HEK293T (cell line): ENCODE measurements at regions not wholly inside any gene's neighbourhood (a gene's known extent, or its start where the extent isn't known, plus 50 kb on each side); places are given as distances from the start of the nearest gene placed in this dataset.

ENCODE experiments used
- CTCF ChIA-PET: fragments of 350-600 bp; formaldehyde crosslinking; extraction: SDS; loops from one replicate; lab custom pipeline; 2021; ENCODE audit warnings: antibody characterized with exemption, inconsistent platforms; lab: Yijun Ruan, JAX
- POLR2A ChIA-PET: fragments of 350-600 bp; formaldehyde crosslinking; extraction: SDS; loops from one replicate; lab custom pipeline; 2020; ENCODE audit warnings: antibody characterized with exemption, inconsistent platforms; lab: Yijun Ruan, JAX
- DNase-seq: peaks from one replicate; pipeline ENCODE4 v3.0.0; 2012; ENCODE audit warnings: mixed read lengths; ENCODE audit errors: extremely low spot score
- ARNT ChIP-seq: fragments of 450-650 bp; IDR thresholded peaks from 2 replicates; pipeline ENCODE4 v1.6.1; 2017; ENCODE audit warnings: mild to moderate bottlenecking
- BHLHE40 ChIP-seq: fragments of 450-650 bp; IDR thresholded peaks from 2 replicates; pipeline ENCODE4 v1.6.1; 2016; ENCODE audit warnings: mild to moderate bottlenecking, moderate library complexity, borderline replicate concordance
- CTBP1 ChIP-seq: fragments of 450-650 bp; IDR thresholded peaks from 2 replicates; pipeline ENCODE4 v1.6.1; 2016; ENCODE audit warnings: borderline replicate concordance
- ELF4 ChIP-seq: fragments of 450-650 bp; IDR thresholded peaks from 2 replicates; pipeline ENCODE4 v1.6.1; 2017; ENCODE audit warnings: antibody characterized with exemption
- FOXA1 ChIP-seq: fragments of 450-650 bp; IDR thresholded peaks from 2 replicates; pipeline ENCODE4 v1.6.1; 2016; ENCODE audit warnings: mild to moderate bottlenecking
- FOXK2 ChIP-seq: fragments of 450-650 bp; IDR thresholded peaks from 2 replicates; pipeline ENCODE4 v1.6.1; 2016; ENCODE audit warnings: mild to moderate bottlenecking
- FOXM1 ChIP-seq: fragments of 450-650 bp; IDR thresholded peaks from 2 replicates; pipeline ENCODE4 v1.6.1; 2017; ENCODE audit warnings: mild to moderate bottlenecking, borderline replicate concordance
- HDGF ChIP-seq: fragments of 450-650 bp; IDR thresholded peaks from 2 replicates; pipeline ENCODE4 v1.6.1; 2017; ENCODE audit warnings: antibody characterized with exemption, borderline replicate concordance
- L3MBTL2 ChIP-seq: fragments of 450-650 bp; conservative IDR thresholded peaks from 2 replicates; pipeline ENCODE4 v1.6.1; 2016; ENCODE audit warnings: mild to moderate bottlenecking
- LEF1 ChIP-seq: fragments of 450-650 bp; IDR thresholded peaks from 2 replicates; pipeline ENCODE4 v1.6.1; 2017; ENCODE audit warnings: mild to moderate bottlenecking, borderline replicate concordance
- NFRKB ChIP-seq: fragments of 450-650 bp; IDR thresholded peaks from 2 replicates; pipeline ENCODE4 v1.6.1; 2016; ENCODE audit warnings: mild to moderate bottlenecking, moderate library complexity
- PKNOX1 ChIP-seq: fragments of 450-650 bp; IDR thresholded peaks from 2 replicates; pipeline ENCODE4 v1.6.1; 2016
- SP1 ChIP-seq: fragments of 450-650 bp; IDR thresholded peaks from 2 replicates; pipeline ENCODE4 v1.6.1; 2017
- SUZ12 ChIP-seq: fragments of 450-650 bp; IDR thresholded peaks from 2 replicates; pipeline ENCODE4 v1.6.1; 2016; ENCODE audit warnings: mild to moderate bottlenecking
- TARDBP ChIP-seq: fragments of 450-650 bp; IDR thresholded peaks from 2 replicates; pipeline ENCODE4 v1.6.1; 2016
- ZNF384 ChIP-seq: fragments of 450-650 bp; IDR thresholded peaks from 2 replicates; pipeline ENCODE4 v1.6.1; 2016

GRCh38 chr5:16013334-16014065 lies 166.1 kb downstream of the MARCHF11 start:
- no peak for DNase-seq
- POLR2A ChIA-PET, result no interaction called here
- TF ChIP-seq TARDBP (no peak), FOXA1 (no peak), ARNT (no peak), CTBP1 (no peak), BHLHE40 (no peak), FOXM1 (no peak), L3MBTL2 (no peak)
- CTCF ChIA-PET, result no interaction called here

- ChIA-PET POLR2A (no interaction called here), CTCF (no interaction called here)
- TF ChIP-seq TARDBP (no peak), FOXK2 (no peak), L3MBTL2 (no peak), NFRKB (no peak), SP1 (no peak), HDGF (no peak), BHLHE40 (no peak), FOXA1 (no peak), FOXM1 (no peak), ELF4 (no peak), ARNT (no peak), SUZ12 (no peak), CTBP1 (no peak)
- no peak for DNase-seq
Measured at GRCh38 chr5:16009256-16009655, 170.3 kb downstream of the MARCHF11 start.

- no peak for DNase-seq
- no peak for TF ChIP-seq L3MBTL2
- no peak for TF ChIP-seq NFRKB
- TF ChIP-seq ARNT, result no peak
- TF ChIP-seq TARDBP, result no peak
- no peak for TF ChIP-seq ELF4
- TF ChIP-seq SP1, result no peak
- TF ChIP-seq FOXM1, result no peak
- TF ChIP-seq SUZ12, result no peak
- no peak for TF ChIP-seq FOXA1
- no peak for TF ChIP-seq BHLHE40
- ChIA-PET POLR2A (no interaction called here), CTCF (no interaction called here)
Measured at GRCh38 chr5:16007750-16008415, 171.7 kb downstream of the MARCHF11 start.

- TF ChIP-seq ELF4, result no peak
- no peak for TF ChIP-seq CTBP1
- TF ChIP-seq LEF1, result no peak
- TF ChIP-seq HDGF, result no peak
- no peak for TF ChIP-seq FOXK2
- no peak for TF ChIP-seq ZNF384
- no peak for TF ChIP-seq PKNOX1
- no peak for TF ChIP-seq FOXA1
- no peak for TF ChIP-seq SUZ12
- no peak for TF ChIP-seq L3MBTL2
- CTCF ChIA-PET, result no interaction called here
Measured at GRCh38 chr5:16005225-16005624, 174.4 kb downstream of the MARCHF11 start.

GRCh38 chr5:16000056-16000455 lies 179.5 kb downstream of the MARCHF11 start:
- no peak for DNase-seq
- POLR2A ChIA-PET, result no interaction called here
- no peak for TF ChIP-seq PKNOX1
- no peak for TF ChIP-seq ARNT
- TF ChIP-seq CTBP1, result no peak
- no peak for TF ChIP-seq FOXM1
- TF ChIP-seq TARDBP, result no peak
- no peak for TF ChIP-seq BHLHE40
- no peak for TF ChIP-seq FOXA1
- TF ChIP-seq SUZ12, result no peak
- TF ChIP-seq L3MBTL2, result no peak
- TF ChIP-seq FOXK2, result no peak
- TF ChIP-seq HDGF, result no peak
- no peak for TF ChIP-seq NFRKB
- no peak for TF ChIP-seq SP1
- no peak for TF ChIP-seq ELF4
- no peak for TF ChIP-seq LEF1
- TF ChIP-seq ZNF384, result no peak
- CTCF ChIA-PET, result no interaction called here

More at GRCh38 chr5:16005225-16005624, 174.4 kb downstream of the MARCHF11 start:
- no peak for DNase-seq
- POLR2A ChIA-PET, result no interaction called here

- POLR2A ChIA-PET, result interaction anchor here (0.8 kb wide), 1 partner anchor 892 kb away, joined by 3 read pairs; no protein-coding TSS in a partner anchor
- CTCF ChIA-PET, result interaction anchor here (0.7 kb wide), 1 partner anchor 487 kb away, joined by 3 read pairs; no protein-coding TSS in a partner anchor
- DNase-seq, result peak; percentile 6
- no peak for TF ChIP-seq ELF4
- no peak for TF ChIP-seq TARDBP
- no peak for TF ChIP-seq ZNF384
- TF ChIP-seq LEF1, result no peak
- TF ChIP-seq ARNT, result no peak
- no peak for TF ChIP-seq PKNOX1
Measured at GRCh38 chr5:15995341-15996052, 184.1 kb downstream of the MARCHF11 start.
